ENCODE measurements at regions not wholly inside any gene's neighbourhood (a gene's known extent, or its start where the extent isn't known, plus 50 kb on each side); places are given as distances from the start of the nearest gene placed in this dataset.
"Not testable (repeated sequence)": the region's sequence is repeated elsewhere in the genome, so short reads cannot be mapped to it uniquely, and the experiment has no call there.

DNA sequence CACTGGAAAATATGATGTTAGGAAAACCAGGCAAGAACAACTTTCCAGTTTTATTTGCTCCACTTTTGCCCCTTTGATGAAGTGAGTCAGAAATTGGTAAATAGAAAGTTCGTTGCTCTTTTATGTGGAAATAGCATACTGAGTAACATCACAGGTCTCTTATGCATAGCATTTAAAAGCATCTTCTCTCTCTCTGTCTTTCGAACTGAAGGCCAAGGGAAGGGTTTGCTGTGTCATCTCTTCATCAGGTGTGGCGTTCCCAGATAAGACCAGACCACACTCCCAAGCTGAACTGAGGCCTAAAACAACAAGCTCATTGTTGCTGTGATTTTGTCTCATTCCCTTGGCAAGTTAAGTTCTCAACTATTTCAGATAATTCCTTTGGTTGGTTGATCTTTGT, 131.8 kb upstream of the GRB10 start:
- no peaks in the 10 kb centered on the region for H3K36me3 ChIP-seq (ENCODE audit: insufficient read depth, low read length)
- no peak overlapping the region for H3K4me2 ChIP-seq (ENCODE audit: low read length)
- H3K27me3 ChIP-seq (ENCODE audit: control insufficient read depth, insufficient read depth, low read length): peaks cover 19% of the 10 kb centered on the region
- no peaks in the 10 kb centered on the region for H3K9me3 ChIP-seq (replicated peaks; ENCODE audit: low read length)
- H3K4me1 ChIP-seq (ENCODE audit: control insufficient read depth, insufficient read depth, low read length): peaks cover 5% of the 10 kb centered on the region
- no peak overlapping the region for H3K9ac ChIP-seq (ENCODE audit: low read depth, low read length)
- H3K4me3 ChIP-seq (ENCODE audit: low read length): no peak overlapping the region

DNA sequence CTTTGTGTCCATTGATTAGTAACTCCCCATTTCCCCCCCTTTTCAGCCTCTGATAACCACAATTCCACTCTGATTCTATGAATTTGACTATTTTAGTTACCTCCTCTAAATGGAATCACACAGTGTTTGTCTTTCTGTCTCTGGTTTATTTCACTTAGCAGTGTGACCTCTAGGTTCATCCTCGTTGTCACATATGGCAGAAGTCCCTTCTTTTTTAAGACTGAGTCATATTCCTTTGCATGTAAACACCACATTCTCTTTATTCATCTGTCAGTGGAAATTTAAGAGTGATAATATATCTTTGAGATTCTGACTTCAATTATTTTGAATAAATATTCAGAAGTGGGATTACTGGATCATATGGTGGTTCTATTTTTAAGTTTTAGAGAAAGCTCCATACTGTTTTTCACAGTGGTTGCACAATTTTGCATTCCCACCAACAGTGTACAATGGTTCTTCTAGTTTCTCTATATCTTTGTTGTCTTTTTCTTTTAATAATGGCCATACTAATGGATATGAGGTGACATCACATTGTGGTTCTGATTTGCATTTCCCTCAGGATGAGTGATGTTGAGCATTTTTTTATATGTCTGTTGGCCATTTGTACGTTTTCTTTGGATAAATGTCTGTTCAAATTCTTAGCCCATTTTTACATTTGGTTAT, 126.1 kb upstream of the GRB10 start:
- no peaks in the 10 kb centered on the region for H3K36me3 ChIP-seq (ENCODE audit: insufficient read depth, low read length)
- H3K9me3 ChIP-seq (replicated peaks; ENCODE audit: low read length): no peaks in the 10 kb centered on the region
- no peak overlapping the region for H3K9ac ChIP-seq (ENCODE audit: low read depth, low read length)
- H3K4me1 ChIP-seq (ENCODE audit: control insufficient read depth, insufficient read depth, low read length): peaks cover 5% of the 10 kb centered on the region
- H3K4me3 ChIP-seq (ENCODE audit: low read length): no peak overlapping the region
- H3K4me2 ChIP-seq (ENCODE audit: low read length): no peak overlapping the region
- H3K27me3 ChIP-seq (ENCODE audit: control insufficient read depth, insufficient read depth, low read length): no peaks in the 10 kb centered on the region

DNA sequence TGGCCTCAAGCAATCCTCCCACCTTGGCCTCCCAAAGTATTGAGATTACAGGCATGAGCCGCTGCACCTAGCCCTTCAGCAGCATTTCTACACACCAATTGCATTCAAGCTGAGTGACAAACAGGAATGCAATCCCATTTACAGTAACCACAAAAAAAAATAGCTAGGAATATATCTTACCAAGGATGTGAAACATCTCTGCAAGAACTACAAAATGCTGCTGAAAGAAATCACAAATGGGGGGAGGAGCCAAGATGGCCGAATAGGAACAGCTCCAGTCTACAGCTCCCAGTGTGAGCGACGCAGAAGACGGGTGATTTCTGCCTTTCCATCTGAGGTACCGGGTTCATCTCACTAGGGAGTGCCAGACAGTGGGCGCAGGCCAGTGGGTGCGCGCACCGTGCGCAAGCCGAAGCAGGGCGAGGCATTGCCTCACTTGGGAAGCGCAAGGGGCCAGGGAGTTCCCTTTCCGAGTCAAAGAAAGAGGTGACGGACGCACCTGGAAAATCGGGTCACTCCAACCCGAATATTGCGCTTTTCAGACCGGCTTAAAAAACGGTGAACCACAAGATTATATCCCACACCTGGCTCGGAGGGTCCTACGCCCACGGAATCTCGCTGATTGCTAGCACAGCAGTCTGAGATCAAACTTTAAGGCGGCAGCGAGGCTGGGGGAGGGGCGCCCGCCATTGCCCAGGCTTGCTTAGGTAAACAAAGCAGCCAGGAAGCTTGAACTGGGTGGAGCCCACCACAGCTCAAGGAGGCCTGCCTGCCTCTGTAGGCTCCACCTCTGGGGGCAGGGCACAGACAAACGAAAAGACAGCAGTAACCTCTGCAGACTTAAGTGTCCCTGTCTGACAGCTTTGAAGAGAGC, 116.1 kb upstream of the GRB10 start:
- not testable (repeated sequence) for H3K4me1 ChIP-seq (ENCODE audit: control insufficient read depth, insufficient read depth, low read length); H3K9me3 ChIP-seq (replicated peaks; ENCODE audit: low read length); H3K4me3 ChIP-seq (ENCODE audit: low read length); H3K36me3 ChIP-seq (ENCODE audit: insufficient read depth, low read length); H3K9ac ChIP-seq (ENCODE audit: low read depth, low read length); H3K4me2 ChIP-seq (ENCODE audit: low read length)
- peaks cover 18% of the 10 kb centered on the region for H3K27me3 ChIP-seq (ENCODE audit: control insufficient read depth, insufficient read depth, low read length)

DNA sequence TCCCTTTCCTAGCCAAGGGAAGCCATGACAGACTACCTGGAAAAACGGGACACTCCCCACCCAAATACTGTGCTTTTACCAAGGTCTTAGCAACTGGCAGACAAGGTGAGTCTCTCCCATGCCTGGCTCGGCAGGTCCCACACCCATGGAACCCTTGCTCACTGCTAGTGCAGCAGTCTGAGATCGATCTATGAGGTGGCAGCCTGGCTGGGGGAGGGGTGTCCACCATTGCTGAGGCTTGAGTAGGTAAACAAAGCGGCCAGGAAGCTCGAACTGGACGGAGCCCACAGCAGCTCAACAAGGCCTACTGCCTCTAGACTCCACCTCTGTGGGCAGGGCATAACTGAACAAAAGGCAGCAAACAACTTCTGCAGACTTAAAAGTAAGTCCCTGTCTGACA, 104.4 kb upstream of the GRB10 start:
- not testable (repeated sequence) for H3K36me3 ChIP-seq (ENCODE audit: insufficient read depth, low read length); H3K9ac ChIP-seq (ENCODE audit: low read depth, low read length); H3K4me1 ChIP-seq (ENCODE audit: control insufficient read depth, insufficient read depth, low read length); H3K9me3 ChIP-seq (replicated peaks; ENCODE audit: low read length); H3K4me3 ChIP-seq (ENCODE audit: low read length); H3K27me3 ChIP-seq (ENCODE audit: control insufficient read depth, insufficient read depth, low read length); H3K4me2 ChIP-seq (ENCODE audit: low read length)

DNA sequence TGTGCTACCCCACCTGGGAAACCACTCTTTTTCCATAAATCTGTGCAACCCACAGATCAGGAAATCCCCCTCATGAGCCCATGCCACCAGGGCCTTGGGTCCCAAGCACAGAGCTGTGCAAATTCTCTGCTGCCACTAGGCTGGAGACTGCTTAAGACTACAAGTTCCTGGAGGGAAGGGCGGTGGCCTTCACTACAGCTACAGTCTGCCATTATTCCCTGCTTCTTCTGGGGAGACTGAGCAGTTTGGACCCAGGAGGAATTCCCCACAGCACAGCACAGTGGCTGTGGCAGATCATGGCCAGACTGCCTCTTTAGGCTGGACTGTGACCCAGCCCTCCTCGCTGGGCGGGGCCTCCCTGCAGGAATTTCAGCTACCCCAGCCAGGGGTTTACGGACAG, 89.7 kb upstream of the GRB10 start:
- H3K36me3 ChIP-seq (ENCODE audit: insufficient read depth, low read length): no peaks in the 10 kb centered on the region
- H3K9me3 ChIP-seq (replicated peaks; ENCODE audit: low read length): no peaks in the 10 kb centered on the region
- H3K4me2 ChIP-seq (ENCODE audit: low read length): no peak overlapping the region
- H3K4me1 ChIP-seq (ENCODE audit: control insufficient read depth, insufficient read depth, low read length): peaks cover 25% of the 10 kb centered on the region
- no peak overlapping the region for H3K9ac ChIP-seq (ENCODE audit: low read depth, low read length)
- no peak overlapping the region for H3K4me3 ChIP-seq (ENCODE audit: low read length)
- H3K27me3 ChIP-seq (ENCODE audit: control insufficient read depth, insufficient read depth, low read length): no peaks in the 10 kb centered on the region

DNA sequence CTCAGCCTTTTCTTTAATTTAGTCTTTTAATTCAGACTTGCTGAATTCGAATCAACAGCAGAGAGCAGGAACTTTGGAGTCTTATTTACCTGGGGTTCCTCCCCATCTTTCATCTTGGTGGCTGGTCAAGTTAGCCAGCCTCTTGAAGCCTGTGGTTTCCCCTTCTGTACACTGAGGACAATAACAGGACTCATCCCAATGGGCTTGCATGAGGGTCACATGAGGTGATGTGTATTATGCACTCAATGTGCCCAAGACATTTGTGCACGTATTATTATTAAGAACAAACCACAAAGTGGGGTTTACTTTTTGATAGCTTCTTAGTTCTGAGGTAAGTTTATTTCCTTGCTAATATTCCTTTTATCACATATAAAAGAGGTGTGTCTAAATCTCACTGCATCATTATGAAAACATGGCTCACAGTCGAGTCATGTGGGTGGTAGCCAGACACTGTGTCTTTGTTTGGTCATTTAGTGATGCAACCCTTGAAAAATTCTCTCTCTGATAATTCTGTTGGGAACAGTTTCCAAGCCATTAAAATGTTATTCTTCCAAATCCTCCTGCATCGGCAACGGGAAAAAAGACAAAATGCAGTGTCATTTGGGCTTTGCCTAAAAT, 86.5 kb upstream of the GRB10 start:
- Histone ChIP-seq H3K9ac (ENCODE audit: low read depth, low read length) (peak overlapping the region; percentile 58), H3K9me3 (replicated peaks; ENCODE audit: low read length) (no peaks in the 10 kb centered on the region), H3K4me1 (ENCODE audit: control insufficient read depth, insufficient read depth, low read length) (peaks cover 25% of the 10 kb centered on the region), H3K4me3 (ENCODE audit: low read length) (peak overlapping the region; percentile 35), H3K4me2 (ENCODE audit: low read length) (peak overlapping the region; percentile 75), H3K36me3 (ENCODE audit: insufficient read depth, low read length) (no peaks in the 10 kb centered on the region), H3K27me3 (ENCODE audit: control insufficient read depth, insufficient read depth, low read length) (no peaks in the 10 kb centered on the region)

DNA sequence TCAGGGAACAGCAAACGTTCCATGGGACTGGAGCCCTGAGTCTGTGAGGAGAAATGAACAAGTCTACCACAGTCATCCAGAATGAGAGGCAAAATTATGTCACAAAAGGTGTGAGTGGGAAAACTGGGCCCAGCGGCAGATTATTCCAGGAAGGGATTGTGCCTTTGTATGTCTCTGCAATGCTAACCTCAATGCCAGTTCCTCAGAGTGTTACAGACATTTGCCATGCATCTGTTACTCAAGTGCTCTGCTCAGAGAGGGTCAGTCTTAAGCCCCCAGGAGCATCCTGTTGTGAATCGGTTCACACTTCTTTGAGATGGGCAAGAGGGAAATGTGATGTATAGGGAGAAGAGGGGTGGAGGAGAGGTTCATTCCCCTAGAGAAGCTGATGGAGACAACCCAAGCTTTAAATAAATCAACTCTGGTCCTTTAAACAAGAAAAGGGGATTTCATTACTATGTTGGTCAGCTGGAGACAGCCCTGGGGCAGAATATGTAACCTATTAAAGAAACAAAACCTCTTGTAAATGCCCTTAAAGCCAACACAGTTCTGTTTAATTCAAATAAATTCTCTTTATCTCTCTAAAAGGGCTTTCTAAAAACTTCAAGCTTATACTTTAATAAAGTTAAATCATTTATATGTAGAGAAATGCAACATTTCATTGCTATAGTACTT, 85.9 kb upstream of the GRB10 start:
- H3K4me3 ChIP-seq (ENCODE audit: low read length): no peak overlapping the region
- no peaks in the 10 kb centered on the region for H3K27me3 ChIP-seq (ENCODE audit: control insufficient read depth, insufficient read depth, low read length)
- peaks cover 25% of the 10 kb centered on the region for H3K4me1 ChIP-seq (ENCODE audit: control insufficient read depth, insufficient read depth, low read length)
- H3K9me3 ChIP-seq (replicated peaks; ENCODE audit: low read length): no peaks in the 10 kb centered on the region
- H3K36me3 ChIP-seq (ENCODE audit: insufficient read depth, low read length): no peaks in the 10 kb centered on the region
- H3K4me2 ChIP-seq (ENCODE audit: low read length): peak overlapping the region; percentile 66
- peak overlapping the region; percentile 43 for H3K9ac ChIP-seq (ENCODE audit: low read depth, low read length)

DNA sequence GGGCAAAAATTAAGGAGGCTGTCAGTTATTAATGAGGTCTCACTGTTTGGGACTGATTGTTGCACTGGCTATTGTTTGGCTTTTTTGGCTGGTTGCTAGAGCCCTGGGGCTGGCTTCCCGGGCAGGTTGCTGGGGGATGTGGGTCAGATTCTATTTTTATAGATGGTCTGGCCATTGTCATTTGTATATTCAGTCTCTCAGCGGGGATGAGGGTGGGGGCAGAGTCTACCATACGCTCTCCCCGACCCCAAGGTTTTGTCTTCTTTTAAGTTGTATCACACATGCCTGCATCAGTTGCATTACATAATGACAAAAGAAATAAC, 84.3 kb upstream of the GRB10 start:
- no peak overlapping the region for H3K9ac ChIP-seq (ENCODE audit: low read depth, low read length)
- H3K4me2 ChIP-seq (ENCODE audit: low read length): no peak overlapping the region

DNA sequence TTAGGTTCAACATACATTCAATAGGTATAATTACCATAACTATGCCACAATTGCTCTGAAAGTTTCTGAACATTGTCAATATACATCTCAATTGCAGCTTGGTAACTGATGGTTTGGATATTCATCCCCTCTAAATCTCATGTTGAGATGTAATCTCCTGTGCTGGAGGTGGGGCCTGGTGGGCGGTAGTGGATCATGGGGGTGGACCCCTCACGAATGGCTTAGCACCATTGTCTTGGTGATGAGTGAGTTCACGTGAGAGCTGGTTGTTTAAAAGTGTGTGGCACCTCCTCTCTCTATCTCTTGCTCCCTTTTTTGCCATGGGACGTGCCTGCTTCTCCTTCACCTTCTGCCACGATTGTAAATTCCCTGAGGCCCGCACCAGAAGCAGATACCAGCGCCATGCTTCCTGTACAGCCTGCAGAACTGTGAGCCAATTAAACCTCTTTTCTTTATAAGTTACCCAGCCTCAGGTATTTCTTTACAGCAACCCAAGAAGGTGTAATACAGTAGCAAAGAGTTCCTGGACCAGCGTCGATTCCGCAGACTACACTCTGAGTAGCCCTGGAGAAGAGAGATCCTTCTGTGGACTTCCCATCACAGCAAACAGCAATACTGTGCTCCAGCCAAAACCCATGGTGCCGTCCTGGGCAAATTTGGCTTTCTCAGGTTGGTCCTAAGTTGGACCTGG, 83.8 kb upstream of the GRB10 start:
- Histone ChIP-seq H3K4me2 (ENCODE audit: low read length) (no peak overlapping the region), H3K4me1 (ENCODE audit: control insufficient read depth, insufficient read depth, low read length) (peaks cover 25% of the 10 kb centered on the region), H3K9me3 (replicated peaks; ENCODE audit: low read length) (no peaks in the 10 kb centered on the region), H3K27me3 (ENCODE audit: control insufficient read depth, insufficient read depth, low read length) (no peaks in the 10 kb centered on the region), H3K4me3 (ENCODE audit: low read length) (no peak overlapping the region), H3K9ac (ENCODE audit: low read depth, low read length) (no peak overlapping the region), H3K36me3 (ENCODE audit: insufficient read depth, low read length) (no peaks in the 10 kb centered on the region)

More for the DNA sequence above, 84.3 kb upstream of the GRB10 start:
- Histone ChIP-seq H3K27me3 (ENCODE audit: control insufficient read depth, insufficient read depth, low read length) (no peaks in the 10 kb centered on the region), H3K36me3 (ENCODE audit: insufficient read depth, low read length) (no peaks in the 10 kb centered on the region), H3K4me1 (ENCODE audit: control insufficient read depth, insufficient read depth, low read length) (peaks cover 25% of the 10 kb centered on the region), H3K9me3 (replicated peaks; ENCODE audit: low read length) (no peaks in the 10 kb centered on the region), H3K4me3 (ENCODE audit: low read length) (no peak overlapping the region)

DNA sequence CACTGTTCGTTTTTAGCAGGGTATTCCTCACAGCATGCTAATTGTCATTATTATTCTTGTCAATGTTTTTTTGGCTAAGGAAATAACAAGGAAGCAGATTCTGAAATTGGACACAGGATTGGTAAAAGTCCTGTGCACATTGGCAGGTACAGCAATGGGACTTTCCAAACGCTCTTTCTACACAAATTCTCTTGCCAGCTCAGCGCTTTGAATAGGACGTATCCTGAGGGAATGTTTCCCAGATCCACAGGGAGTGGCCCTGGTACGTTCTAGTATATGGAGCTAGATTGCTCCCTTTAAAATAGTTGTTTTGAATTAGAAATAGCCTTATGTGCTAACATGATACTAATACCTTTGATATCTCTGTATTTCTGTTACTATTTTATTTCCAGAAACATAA, 82.8 kb upstream of the GRB10 start:
- H3K27me3 ChIP-seq (ENCODE audit: control insufficient read depth, insufficient read depth, low read length): no peaks in the 10 kb centered on the region
- no peak overlapping the region for H3K4me3 ChIP-seq (ENCODE audit: low read length)
- H3K36me3 ChIP-seq (ENCODE audit: insufficient read depth, low read length): no peaks in the 10 kb centered on the region
- H3K4me1 ChIP-seq (ENCODE audit: control insufficient read depth, insufficient read depth, low read length): peaks cover 21% of the 10 kb centered on the region
- no peak overlapping the region for H3K9ac ChIP-seq (ENCODE audit: low read depth, low read length)
- H3K4me2 ChIP-seq (ENCODE audit: low read length): no peak overlapping the region
- no peaks in the 10 kb centered on the region for H3K9me3 ChIP-seq (replicated peaks; ENCODE audit: low read length)

DNA sequence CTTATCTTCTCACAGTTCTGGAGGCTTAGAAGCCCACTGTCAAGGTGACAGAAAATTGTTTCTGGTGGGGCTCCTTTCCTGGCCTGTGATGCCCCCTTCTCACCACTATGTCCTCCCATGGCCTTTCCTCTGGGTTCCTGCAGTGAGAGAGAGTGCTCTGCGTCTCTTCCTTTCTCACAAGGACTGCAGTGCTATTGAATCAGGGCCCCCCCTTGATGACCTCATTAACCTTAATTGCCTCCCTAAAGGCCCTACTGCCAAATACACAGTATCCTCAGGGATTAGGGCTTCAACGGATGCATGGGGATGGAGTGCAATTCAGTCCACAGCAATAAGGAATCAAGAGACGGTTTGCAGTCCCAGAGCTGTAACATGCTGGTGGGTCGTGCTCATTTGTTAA, 82.0 kb upstream of the GRB10 start:
- Histone ChIP-seq H3K4me3 (ENCODE audit: low read length) (no peak overlapping the region), H3K4me1 (ENCODE audit: control insufficient read depth, insufficient read depth, low read length) (peaks cover 13% of the 10 kb centered on the region), H3K36me3 (ENCODE audit: insufficient read depth, low read length) (no peaks in the 10 kb centered on the region), H3K4me2 (ENCODE audit: low read length) (no peak overlapping the region), H3K27me3 (ENCODE audit: control insufficient read depth, insufficient read depth, low read length) (no peaks in the 10 kb centered on the region), H3K9me3 (replicated peaks; ENCODE audit: low read length) (no peaks in the 10 kb centered on the region), H3K9ac (ENCODE audit: low read depth, low read length) (no peak overlapping the region)

All from skeletal muscle satellite cell (primary cell).